GM19043 (cell line): ENCODE measurements at regions not wholly inside any gene's neighbourhood (a gene's known extent, or its start where the extent isn't known, plus 50 kb on each side); places are given as distances from the start of the nearest gene placed in this dataset.
"Not testable (repeated sequence)": the region's sequence is repeated elsewhere in the genome, so short reads cannot be mapped to it uniquely, and the experiment has no call there.

Source experiments
- ATAC-seq: cut with Tn5 transposase; IDR thresholded peaks from one replicate; pipeline ENCODE4 v1.9.1; 2021; ENCODE audit warnings: low read depth; ENCODE audit not compliant: unreplicated experiment

- no peak for ATAC-seq
Measured at GRCh38 chr11:21710809-21711208, 482.1 kb upstream of the ANO5 start.

- no peak for ATAC-seq
Measured at GRCh38 chr11:21711341-21711740, 481.5 kb upstream of the ANO5 start.

- no peak for ATAC-seq
Measured at GRCh38 chr11:21723678-21724077, 469.2 kb upstream of the ANO5 start.

GRCh38 chr11:21727102-21727501 lies 465.8 kb upstream of the ANO5 start:
- no peak for ATAC-seq

- no peak for ATAC-seq
Measured at GRCh38 chr11:21736404-21736803, 456.5 kb upstream of the ANO5 start.

- ATAC-seq: not testable (repeated sequence)
Measured at GRCh38 chr11:21752475-21753243, 440.2 kb upstream of the ANO5 start.

GRCh38 chr11:21753244-21753767 lies 439.6 kb upstream of the ANO5 start:
- ATAC-seq: not testable (repeated sequence)

GRCh38 chr11:21761000-21761399 lies 431.9 kb upstream of the ANO5 start:
- ATAC-seq: no peak

- ATAC-seq: no peak
Measured at GRCh38 chr11:21768388-21768787, 424.5 kb upstream of the ANO5 start.

GRCh38 chr11:21769188-21769587 lies 423.7 kb upstream of the ANO5 start:
- ATAC-seq: no peak

- ATAC-seq: no peak
Measured at GRCh38 chr11:21771097-21771496, 421.8 kb upstream of the ANO5 start.

- no peak for ATAC-seq
Measured at GRCh38 chr11:21774212-21774611, 418.7 kb upstream of the ANO5 start.

- no peak for ATAC-seq
Measured at GRCh38 chr11:21775911-21776310, 417.0 kb upstream of the ANO5 start.

- no peak for ATAC-seq
Measured at GRCh38 chr11:21783954-21784353, 408.9 kb upstream of the ANO5 start.

GRCh38 chr11:21785351-21785750 lies 407.5 kb upstream of the ANO5 start:
- no peak for ATAC-seq

- ATAC-seq: no peak
Measured at GRCh38 chr11:21794306-21794705, 398.6 kb upstream of the ANO5 start.

- ATAC-seq: no peak
Measured at GRCh38 chr11:21798216-21798615, 394.7 kb upstream of the ANO5 start.

- ATAC-seq: not testable (repeated sequence)
Measured at GRCh38 chr11:21804523-21804922, 388.4 kb upstream of the ANO5 start.

- ATAC-seq: no peak
Measured at GRCh38 chr11:21806508-21806907, 386.4 kb upstream of the ANO5 start.

GRCh38 chr11:21806947-21807346 lies 385.9 kb upstream of the ANO5 start:
- ATAC-seq: no peak

GRCh38 chr11:21807350-21807749 lies 385.5 kb upstream of the ANO5 start:
- ATAC-seq: no peak

GRCh38 chr11:21810650-21811049 lies 382.2 kb upstream of the ANO5 start:
- ATAC-seq: no peak
